Esophagus squamous epithelium (tissue), 4 donors: ENCODE measurements at regions not wholly inside any gene's neighbourhood (a gene's known extent, or its start where the extent isn't known, plus 50 kb on each side); places are given as distances from the start of the nearest gene placed in this dataset.

ENCODE experiments used
- CTCF ChIP-seq, 6 experiments: fragments of 450-650 bp in 4 of 6; fragments of 200-600 bp in 2 of 6; sonication (generic) in 2 of 6; IDR thresholded peaks; one replicate each; pipeline ENCODE4 v1.5.1; 2016 to 2019; ENCODE audit warnings: antibody characterized with exemption in 6 of 6, mild to moderate bottlenecking in 4 of 6, moderate library complexity in 4 of 6
- POLR2A ChIP-seq, 4 donors: fragments of 450-650 bp; IDR thresholded peaks; one replicate each; pipeline ENCODE4 v1.6.1; 2017; ENCODE audit warnings: antibody characterized with exemption in 4 of 4, mild to moderate bottlenecking in 4 of 4, moderate library complexity in 3 of 4

GRCh38 chr13:76229281-76229680, 593.2 kb downstream of the LMO7 start:
- no peak for TF ChIP-seq CTCF (IDR thresholded peaks at IDR 0.05)
- no peak for TF ChIP-seq POLR2A (IDR thresholded peaks at IDR 0.05)
